ENCODE measurements at regions not wholly inside any gene's neighbourhood (a gene's known extent, or its start where the extent isn't known, plus 50 kb on each side); places are given as distances from the start of the nearest gene placed in this dataset.

GRCh38 chr14:98907271-98907670, 364.7 kb downstream of the BCL11B start:
- TF ChIP-seq EZH2 (IDR thresholded peaks at IDR 0.05; ENCODE audit: borderline replicate concordance, low read depth, low read length, severe bottlenecking) (no peak), CTCF (IDR thresholded peaks at IDR 0.05; ENCODE audit: extremely low read depth in 1 of 2, insufficient read depth in 1 of 2, low read depth in 1 of 2, low read length in 2 of 2) (no peak), MYC (IDR thresholded peaks at IDR 0.05; ENCODE audit: low read depth, low read length) (no peak), MAX (IDR thresholded peaks at IDR 0.05; ENCODE audit: insufficient read depth, insufficient read length) (no peak), POLR2A (IDR thresholded peaks at IDR 0.05; ENCODE audit: low read depth, low read length) (no peak)
